ENCODE measurements at regions not wholly inside any gene's neighbourhood (a gene's known extent, or its start where the extent isn't known, plus 50 kb on each side); places are given as distances from the start of the nearest gene placed in this dataset.
A peak's percentile ranks its signal among the peaks of the same experiment; 100 is the strongest.

GRCh38 chr9:18331808-18332209 is 142.1 kb upstream of the ADAMTSL1 start:
- peak; percentile 52 for DNase-seq (ENCODE audit: low read depth)
- no peak for TF ChIP-seq CTCF (conservative IDR thresholded peaks at IDR 0.05; ENCODE audit: low read depth, low read length)
- no peak overlapping the region for H3K4me3 ChIP-seq (ENCODE audit: low read depth, low read length)

- peak; percentile 61 for DNase-seq (ENCODE audit: low read depth)
- TF ChIP-seq CTCF (conservative IDR thresholded peaks at IDR 0.05; ENCODE audit: low read depth, low read length), result no peak
- H3K4me3 ChIP-seq (ENCODE audit: low read depth, low read length), result no peak overlapping the region
Observed at GRCh38 chr9:18333157-18333556, 140.8 kb upstream of the ADAMTSL1 start.

GRCh38 chr9:18335825-18336224 is 138.1 kb upstream of the ADAMTSL1 start:
- H3K4me3 ChIP-seq (ENCODE audit: low read depth, low read length), result no peak overlapping the region
- no peak for DNase-seq (ENCODE audit: low read depth)
- TF ChIP-seq CTCF (conservative IDR thresholded peaks at IDR 0.05; ENCODE audit: low read depth, low read length), result no peak

GRCh38 chr9:18338042-18338441 is 135.9 kb upstream of the ADAMTSL1 start:
- TF ChIP-seq CTCF (conservative IDR thresholded peaks at IDR 0.05; ENCODE audit: low read depth, low read length), result no peak
- DNase-seq (ENCODE audit: low read depth), result peak; percentile 76
- no peak overlapping the region for H3K4me3 ChIP-seq (ENCODE audit: low read depth, low read length)

- peak; percentile 86 for DNase-seq (ENCODE audit: low read depth)
Observed at GRCh38 chr9:18343784-18344183, 130.2 kb upstream of the ADAMTSL1 start.

DNA sequence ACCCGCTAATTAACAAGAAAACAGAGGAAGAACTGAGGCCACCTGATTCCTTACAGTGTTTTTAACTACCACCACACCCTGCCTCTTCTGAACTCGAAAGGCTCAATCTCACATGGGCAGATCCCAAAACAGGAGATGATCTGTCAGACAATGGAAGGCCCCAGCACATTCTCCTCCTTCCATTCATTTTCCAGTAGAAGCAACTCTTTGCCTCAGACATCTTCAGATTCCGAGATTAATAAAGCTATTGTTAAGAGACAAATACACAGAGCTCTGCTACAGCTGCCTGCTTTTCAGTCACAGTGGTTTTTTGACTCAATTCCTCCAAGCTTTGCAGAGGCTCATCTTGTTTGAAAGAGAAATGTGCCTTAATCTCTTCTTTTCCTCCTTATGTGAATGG is 127.2 kb upstream of the ADAMTSL1 start:
- no peak for DNase-seq (ENCODE audit: low read depth)
- no peak overlapping the region for H3K4me3 ChIP-seq (ENCODE audit: low read depth, low read length)
- no peak for TF ChIP-seq CTCF (conservative IDR thresholded peaks at IDR 0.05; ENCODE audit: low read depth, low read length)

More at GRCh38 chr9:18343784-18344183, 130.2 kb upstream of the ADAMTSL1 start:
- no peak for TF ChIP-seq CTCF (conservative IDR thresholded peaks at IDR 0.05; ENCODE audit: low read depth, low read length)
- no peak overlapping the region for H3K4me3 ChIP-seq (ENCODE audit: low read depth, low read length)

DNA sequence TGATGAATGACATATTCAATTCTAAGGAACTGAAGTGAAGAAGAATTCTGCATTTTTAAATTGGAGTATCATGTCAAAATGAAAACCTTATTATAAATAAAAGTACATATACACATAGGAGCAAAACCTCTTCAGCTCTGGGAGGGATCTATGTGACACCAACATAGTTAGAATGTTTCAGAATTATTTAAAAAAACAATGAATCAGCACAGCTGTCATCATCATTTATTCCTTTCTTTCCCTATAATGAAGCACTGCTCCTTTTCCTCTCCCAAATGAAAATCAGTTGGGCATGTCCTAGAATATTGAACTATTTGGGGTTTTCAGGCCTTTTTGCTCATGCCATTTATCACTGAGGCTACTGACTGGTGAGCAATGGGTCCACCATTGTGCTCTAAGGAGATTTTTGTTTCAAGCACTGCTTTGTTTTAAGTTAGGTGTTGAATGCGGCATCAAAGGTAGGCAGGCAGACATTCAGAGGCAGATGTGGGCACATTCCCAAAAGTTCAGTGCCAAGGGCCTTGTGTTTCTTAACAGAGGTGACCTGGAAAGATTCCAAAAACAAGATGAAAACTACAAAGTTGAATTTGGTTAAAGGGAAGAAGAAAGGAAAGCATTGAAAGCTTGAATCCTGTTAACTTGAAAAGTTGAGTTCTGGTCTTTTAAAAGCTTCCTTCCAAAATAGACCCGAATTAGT is 126.4 kb upstream of the ADAMTSL1 start:
- TF ChIP-seq CTCF (conservative IDR thresholded peaks at IDR 0.05; ENCODE audit: low read depth, low read length), result no peak
- no peak overlapping the region for H3K4me3 ChIP-seq (ENCODE audit: low read depth, low read length)
- peak; percentile 62 for DNase-seq (ENCODE audit: low read depth)

All from choroid plexus epithelial cell (primary cell).